Endothelial cell of umbilical vein (primary cell): ENCODE measurements at regions not wholly inside any gene's neighbourhood (a gene's known extent, or its start where the extent isn't known, plus 50 kb on each side); places are given as distances from the start of the nearest gene placed in this dataset.

Experiments used
- CTCF ChIP-seq, 2 donors: IDR thresholded peaks; 1 replicate in 1 of 2; 2 replicates in 1 of 2; pipeline ENCODE4 v1.5.1; 2011; ENCODE audit warnings: low read length in 2 of 2, mild to moderate bottlenecking in 2 of 2, moderate library complexity in 2 of 2, control low read depth in 1 of 2, inconsistent platforms in 1 of 2, low read depth in 1 of 2; ENCODE audit not compliant: insufficient read depth in 1 of 2; ENCODE audit errors: extremely low read depth in 1 of 2
- EZH2 ChIP-seq: IDR thresholded peaks from 2 replicates; pipeline ENCODE4 v1.6.1; 2012; ENCODE audit warnings: borderline replicate concordance, low read depth, mild to moderate bottlenecking, moderate library complexity, low read length, inconsistent platforms; ENCODE audit not compliant: severe bottlenecking
- GATA2 ChIP-seq: IDR thresholded peaks from 2 replicates; pipeline ENCODE4 v1.7.0; 2011; ENCODE audit warnings: low read depth, mild to moderate bottlenecking, moderate library complexity, mixed read lengths, low read length; ENCODE audit not compliant: insufficient read length, insufficient read depth
- JUN ChIP-seq: IDR thresholded peaks from 2 replicates; pipeline ENCODE4 v1.6.1; 2011; ENCODE audit warnings: borderline replicate concordance, low read depth; ENCODE audit not compliant: insufficient read length, insufficient read depth
- MAX ChIP-seq: IDR thresholded peaks from 2 replicates; pipeline ENCODE4 v1.6.1; 2011; ENCODE audit not compliant: insufficient read depth, insufficient read length
- MYC ChIP-seq: IDR thresholded peaks from one replicate; pipeline ENCODE4 v1.6.1; 2011; ENCODE audit warnings: mild to moderate bottlenecking, low read depth, low read length
- POLR2A ChIP-seq: IDR thresholded peaks from 2 replicates; pipeline ENCODE4 v1.6.1; 2012; ENCODE audit warnings: low read depth, mild to moderate bottlenecking, control low read depth, low read length
- POLR2AphosphoS5 ChIP-seq: IDR thresholded peaks from 2 replicates; pipeline ENCODE4 v1.6.1; 2012; ENCODE audit warnings: low read depth, mild to moderate bottlenecking, control low read depth, low read length, moderate library complexity; ENCODE audit not compliant: insufficient read depth

GRCh38 chr10:130511766-130512165, 375.6 kb downstream of the GLRX3 start:
- TF ChIP-seq CTCF (IDR thresholded peaks at IDR 0.05; ENCODE audit: extremely low read depth in 1 of 2, insufficient read depth in 1 of 2, low read depth in 1 of 2, low read length in 2 of 2) (no peak), MAX (no peak), POLR2AphosphoS5 (no peak), POLR2A (no peak), JUN (no peak), GATA2 (no peak), MYC (no peak), EZH2 (no peak)
